Hippocampal formation (tissue), 2 donors: ENCODE measurements at regions not wholly inside any gene's neighbourhood (a gene's known extent, or its start where the extent isn't known, plus 50 kb on each side); places are given as distances from the start of the nearest gene placed in this dataset.
"Not testable (repeated sequence)": the region's sequence is repeated elsewhere in the genome, so short reads cannot be mapped to it uniquely, and the experiment has no call there.

Source experiments
- DNase-seq, 2 donors: peaks; one replicate each; lab custom pipeline; 2025; lab: John Stamatoyannopoulos, UW

- DNase-seq = no peak
Observed at GRCh38 chr1:25134307-25134706, 98.0 kb downstream of the SYF2 start.

DNA sequence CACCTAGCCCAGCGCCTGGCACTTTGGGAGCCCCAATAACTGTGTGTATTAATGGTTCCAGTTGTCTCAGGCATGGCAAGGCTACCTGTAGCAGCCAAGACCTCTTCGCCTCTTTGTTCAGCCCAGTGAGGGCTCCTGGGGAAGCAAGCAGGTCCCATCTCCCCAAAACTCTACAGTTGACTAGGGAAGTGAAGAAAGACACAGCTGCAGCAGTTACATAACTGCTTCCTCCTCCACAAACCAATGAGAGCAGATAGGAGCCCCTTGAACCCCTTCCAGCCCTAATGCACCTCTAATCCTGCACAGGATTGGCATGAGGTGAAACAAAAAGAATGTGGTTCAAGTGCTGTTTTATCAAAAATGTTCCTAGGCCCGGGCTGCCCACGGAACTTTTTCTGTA lies 100.5 kb downstream of the SYF2 start:
- no peak for DNase-seq

DNA sequence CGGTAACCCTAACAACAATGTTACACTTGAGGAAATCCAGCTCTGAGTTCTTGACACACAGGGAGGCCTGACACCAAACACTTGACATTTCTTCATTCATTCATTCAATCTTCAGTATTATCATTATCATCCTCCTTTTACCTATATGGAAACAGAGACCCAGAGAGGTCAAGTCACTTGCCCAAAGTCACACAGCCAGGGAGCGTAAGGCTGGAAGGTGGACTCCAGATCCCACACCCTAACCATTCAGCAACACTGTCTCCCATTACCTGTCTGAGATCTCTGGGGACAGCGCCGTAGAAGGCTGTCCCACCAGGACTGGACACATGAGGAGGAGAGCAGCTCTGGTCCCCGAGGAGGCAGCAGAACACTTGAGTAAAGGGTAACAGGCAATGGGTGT lies 101.4 kb downstream of the SYF2 start:
- DNase-seq = no peak

DNA sequence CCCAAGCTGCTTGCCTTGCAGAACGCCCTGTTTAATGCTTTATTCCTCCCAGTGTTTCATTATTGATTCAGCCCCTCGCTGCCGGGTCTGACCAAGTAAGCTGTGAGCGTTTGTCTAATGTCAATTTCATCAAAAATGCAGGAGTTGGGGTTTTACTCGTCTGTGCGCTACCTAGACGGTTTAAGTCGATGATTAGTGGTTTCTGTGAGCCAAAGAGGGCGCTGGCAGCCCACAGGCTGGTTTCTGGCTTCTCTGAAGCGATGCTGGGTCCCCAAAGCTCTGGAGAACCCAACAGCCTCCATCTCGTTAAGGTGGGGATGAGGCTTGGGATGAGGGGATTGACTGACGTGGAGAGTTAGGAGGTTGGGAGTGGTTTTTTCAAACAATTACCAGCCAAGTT lies 102.9 kb downstream of the SYF2 start:
- DNase-seq = no peak

DNA sequence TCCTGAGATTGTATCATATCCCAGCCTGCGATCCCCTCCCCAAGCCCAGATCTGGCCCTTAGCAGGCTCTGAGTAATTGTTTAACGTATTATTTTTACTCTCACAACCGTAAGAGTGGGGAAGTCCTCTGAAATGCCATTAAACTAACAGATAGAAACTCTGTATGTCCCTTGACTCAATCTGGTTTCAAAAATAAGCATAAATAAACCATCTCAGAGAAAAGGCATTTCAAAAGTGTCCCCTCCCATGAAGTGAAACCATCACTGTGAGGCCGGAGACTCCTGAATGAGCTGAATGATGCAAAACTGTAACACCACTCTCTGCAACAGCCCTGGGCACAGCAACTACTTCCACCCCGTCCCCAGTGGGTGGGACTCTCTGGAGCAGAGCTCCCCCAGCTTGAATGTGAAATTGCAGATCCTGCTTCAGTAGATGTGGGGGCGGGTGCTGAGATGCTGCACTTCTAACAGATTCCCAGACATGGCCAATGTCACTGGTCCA lies 104.1 kb downstream of the SYF2 start:
- no peak for DNase-seq

GRCh38 chr1:25126562-25126961 lies 105.7 kb downstream of the SYF2 start:
- no peak for DNase-seq

- peak in 1 of 2 donors; percentile 5 for DNase-seq
Observed at GRCh38 chr1:25123551-25123950, 108.8 kb downstream of the SYF2 start.

DNA sequence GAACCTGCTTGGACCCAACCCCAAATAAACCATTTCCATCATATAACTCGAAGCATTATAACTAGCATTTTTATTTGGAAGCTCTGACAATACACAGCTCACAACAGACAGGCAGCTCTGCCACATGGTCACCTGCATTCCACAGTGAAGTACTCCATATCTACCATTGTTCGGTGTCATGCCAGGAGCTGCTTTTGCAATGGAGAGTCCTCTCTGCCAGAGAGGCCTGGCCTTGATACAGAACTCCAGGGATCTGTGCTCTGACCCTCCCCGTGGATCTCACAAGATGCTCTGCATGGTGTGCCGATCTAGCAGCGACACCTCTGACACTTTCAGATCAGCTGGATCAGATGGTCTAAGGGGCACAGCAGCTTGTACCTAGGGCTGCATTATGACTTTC lies 109.6 kb downstream of the SYF2 start:
- DNase-seq = no peak

DNA sequence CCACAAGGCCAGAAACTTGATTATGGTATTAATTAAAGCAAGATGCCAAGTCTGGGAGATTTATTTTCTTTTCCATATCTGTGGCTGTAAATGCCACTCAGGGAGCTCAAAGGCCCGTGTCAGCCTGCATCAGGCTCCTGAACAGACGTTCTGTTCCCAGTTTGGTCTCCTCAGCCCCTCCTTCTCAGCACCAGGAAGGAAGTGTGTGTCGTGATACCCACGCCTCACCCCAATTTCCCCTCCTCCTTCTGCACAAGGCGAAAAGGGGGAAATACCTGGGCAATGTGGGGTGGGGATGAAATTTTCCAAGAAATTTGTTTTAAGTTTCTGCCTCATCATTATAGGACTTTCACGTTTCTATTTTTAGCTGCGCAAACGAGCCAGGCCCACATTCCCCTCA lies 112.0 kb downstream of the SYF2 start:
- DNase-seq = no peak

GRCh38 chr1:25118546-25118945 lies 113.8 kb downstream of the SYF2 start:
- DNase-seq = no peak

- no peak for DNase-seq
Observed at GRCh38 chr1:25117233-25117823, 115.0 kb downstream of the SYF2 start.

GRCh38 chr1:25116832-25117231 lies 115.5 kb downstream of the SYF2 start:
- no peak for DNase-seq

- DNase-seq = not testable (repeated sequence)
Observed at GRCh38 chr1:25116117-25116516, 116.2 kb downstream of the SYF2 start.

DNA sequence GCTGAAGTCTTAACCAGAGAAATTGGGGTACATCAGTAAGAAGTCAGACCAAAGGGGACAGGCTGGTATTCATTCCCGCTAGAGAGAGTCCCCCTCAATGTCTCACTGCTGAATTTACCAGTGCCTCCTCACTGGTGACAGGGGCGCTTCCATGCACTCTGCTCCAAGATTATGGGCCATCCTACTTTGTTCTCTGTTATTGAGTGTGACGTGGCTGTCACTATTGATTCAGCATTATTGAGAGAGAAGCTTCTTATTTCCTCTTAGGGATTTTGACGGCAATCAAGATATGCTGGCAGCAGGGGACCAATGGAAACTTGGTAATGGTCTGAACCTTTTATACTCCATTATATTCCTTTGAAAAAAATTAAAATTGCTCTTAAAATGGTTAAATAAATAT lies 118.6 kb downstream of the SYF2 start:
- no peak for DNase-seq

- DNase-seq = no peak
Observed at GRCh38 chr1:25113086-25113485, 119.2 kb downstream of the SYF2 start.

GRCh38 chr1:25112400-25112799 lies 119.9 kb downstream of the SYF2 start:
- DNase-seq = no peak

DNA sequence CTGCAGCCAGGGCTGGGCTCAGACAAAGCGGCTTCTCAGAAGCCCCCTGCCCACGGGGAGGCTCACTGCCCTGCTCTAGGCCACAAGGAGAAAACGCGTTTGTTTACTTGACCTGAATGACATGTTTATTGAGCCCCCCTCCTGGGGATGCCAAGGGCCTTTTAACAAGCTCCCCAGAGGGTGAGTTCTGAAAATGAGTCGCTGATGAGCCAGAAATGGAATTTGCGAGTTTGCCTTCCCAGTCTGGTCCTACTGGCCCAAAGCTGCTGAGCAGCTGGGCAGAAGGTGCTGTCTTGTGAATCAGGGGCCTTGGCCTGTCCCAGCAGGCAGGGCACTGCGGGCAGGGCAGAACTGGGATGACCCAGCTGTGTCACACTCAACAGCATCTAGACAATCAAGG lies 120.6 kb downstream of the SYF2 start:
- DNase-seq = no peak

- DNase-seq = no peak
Observed at GRCh38 chr1:25110485-25110884, 121.8 kb downstream of the SYF2 start.

- no peak for DNase-seq
Observed at GRCh38 chr1:25110036-25110435, 122.3 kb downstream of the SYF2 start.

DNA sequence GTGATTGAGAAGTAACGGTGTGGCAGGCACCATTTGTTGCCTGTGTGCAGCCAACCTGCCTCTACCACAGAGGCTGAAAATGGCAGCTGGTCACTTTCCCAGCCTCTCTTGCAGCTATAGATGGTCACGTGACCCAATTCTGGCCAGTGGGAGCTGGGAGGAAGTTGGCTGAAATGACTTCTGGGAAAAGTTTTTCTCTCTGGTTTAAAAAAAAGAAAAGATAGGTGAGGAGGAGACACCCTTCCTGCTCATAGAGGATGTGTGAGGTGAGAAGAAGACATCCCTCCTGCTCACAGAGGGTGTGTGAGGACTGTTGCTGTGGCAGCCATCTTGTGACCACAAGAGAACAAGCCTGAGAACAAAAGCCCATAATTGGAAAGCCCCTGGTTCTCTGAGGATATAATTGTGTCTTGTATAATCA lies 122.8 kb downstream of the SYF2 start:
- no peak for DNase-seq

DNA sequence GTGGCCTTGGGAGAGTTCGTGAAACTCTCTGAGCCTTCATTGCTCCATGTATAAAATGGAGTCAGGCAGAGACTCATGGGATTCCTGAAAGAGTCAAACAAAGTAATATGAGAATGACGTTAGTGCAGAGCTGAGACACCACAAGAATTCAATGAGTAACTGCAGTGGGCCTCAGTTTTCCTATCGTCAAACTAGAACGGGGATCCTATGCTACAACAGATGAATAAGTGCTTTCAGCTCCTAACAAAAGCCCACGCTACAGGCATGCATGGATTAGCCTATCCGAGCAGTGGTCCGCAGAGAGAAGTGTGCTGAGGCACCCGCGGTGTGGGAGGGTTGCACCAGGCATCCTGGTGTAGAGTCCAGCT lies 124.7 kb downstream of the SYF2 start:
- no peak for DNase-seq

DNA sequence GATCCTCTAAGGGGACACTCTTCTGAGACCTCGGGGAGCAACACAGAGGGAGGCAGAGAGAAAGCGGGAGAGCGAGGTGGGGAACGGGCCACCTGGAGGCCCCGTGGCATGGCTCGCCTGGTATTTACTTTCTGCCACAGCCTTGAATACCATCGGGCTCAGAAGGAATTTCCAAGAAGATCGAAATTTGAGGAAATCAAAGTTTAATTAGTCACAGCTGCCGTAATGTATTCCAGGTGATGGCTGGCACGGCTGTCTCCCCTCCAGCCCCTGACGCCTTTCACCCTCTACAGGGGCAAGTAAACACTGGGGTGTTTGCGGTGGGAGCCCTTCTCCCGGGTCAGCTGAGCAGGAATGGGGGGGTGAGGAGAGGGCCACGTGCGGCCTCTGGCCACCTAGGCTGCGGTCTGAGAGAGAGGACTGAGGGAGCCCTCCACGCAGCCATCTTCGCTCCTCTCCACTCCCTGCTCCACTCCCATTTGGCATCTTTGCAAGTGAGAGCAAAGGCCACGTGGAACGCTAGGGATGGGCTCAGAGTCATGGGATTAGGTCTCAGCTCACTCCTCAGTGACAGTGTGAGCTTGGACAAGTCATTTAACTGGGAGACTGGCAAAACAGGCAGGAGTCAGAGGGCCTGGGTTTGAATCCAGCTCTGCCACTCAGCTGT lies 125.2 kb downstream of the SYF2 start:
- DNase-seq = no peak

GRCh38 chr1:25106352-25106751 lies 126.0 kb downstream of the SYF2 start:
- DNase-seq = no peak

- no peak for DNase-seq
Observed at GRCh38 chr1:25105836-25106235, 126.5 kb downstream of the SYF2 start.
